Transverse colon (tissue), 3 donors: ENCODE measurements at regions not wholly inside any gene's neighbourhood (a gene's known extent, or its start where the extent isn't known, plus 50 kb on each side); places are given as distances from the start of the nearest gene placed in this dataset.

Source experiments
- EP300 ChIP-seq: sonication (generic); formaldehyde crosslinking; IDR thresholded peaks from one replicate; pipeline ENCODE4 v1.6.1; 2017; ENCODE audit warnings: antibody characterized with exemption, low read depth
- POLR2A ChIP-seq: fragments of 450-650 bp; IDR thresholded peaks from one replicate; pipeline ENCODE4 v1.6.1; 2016; ENCODE audit warnings: antibody characterized with exemption, mild to moderate bottlenecking, moderate library complexity
- TF ChIP-seq, protein P1 (sequence below), 5 experiments: fragments of 200-600 bp in 3 of 5; fragments of 450-650 bp in 2 of 5; sonication (generic) in 3 of 5; IDR thresholded peaks; 1 replicate in 2 of 5; 2 replicates in 3 of 5; pipeline ENCODE4 v1.5.1; 2016 to 2017; ENCODE audit warnings: antibody characterized with exemption in 5 of 5, inconsistent platforms in 3 of 5, mild to moderate bottlenecking in 2 of 5, moderate library complexity in 1 of 5

DNA sequence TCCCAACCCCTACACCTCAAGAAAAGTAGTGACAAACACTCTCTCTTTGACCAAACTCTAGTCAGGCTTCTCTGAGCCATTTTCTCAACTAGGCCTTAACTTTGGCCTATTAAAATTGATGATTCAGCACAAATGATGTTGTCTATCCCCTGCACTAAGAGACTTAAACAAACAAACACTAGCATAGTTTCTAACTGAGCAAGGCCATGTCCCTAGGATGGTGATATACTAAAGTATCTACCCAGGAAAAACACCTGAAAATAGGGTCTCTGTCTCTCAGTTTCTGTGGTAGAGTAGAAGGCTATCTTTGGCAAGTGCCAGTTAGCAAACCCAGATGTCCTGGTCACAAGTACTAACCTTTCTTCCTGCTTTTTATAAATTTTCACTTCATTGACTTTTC lies 219.7 kb upstream of the ANO3 start:
- TF ChIP-seq, protein P1, sequence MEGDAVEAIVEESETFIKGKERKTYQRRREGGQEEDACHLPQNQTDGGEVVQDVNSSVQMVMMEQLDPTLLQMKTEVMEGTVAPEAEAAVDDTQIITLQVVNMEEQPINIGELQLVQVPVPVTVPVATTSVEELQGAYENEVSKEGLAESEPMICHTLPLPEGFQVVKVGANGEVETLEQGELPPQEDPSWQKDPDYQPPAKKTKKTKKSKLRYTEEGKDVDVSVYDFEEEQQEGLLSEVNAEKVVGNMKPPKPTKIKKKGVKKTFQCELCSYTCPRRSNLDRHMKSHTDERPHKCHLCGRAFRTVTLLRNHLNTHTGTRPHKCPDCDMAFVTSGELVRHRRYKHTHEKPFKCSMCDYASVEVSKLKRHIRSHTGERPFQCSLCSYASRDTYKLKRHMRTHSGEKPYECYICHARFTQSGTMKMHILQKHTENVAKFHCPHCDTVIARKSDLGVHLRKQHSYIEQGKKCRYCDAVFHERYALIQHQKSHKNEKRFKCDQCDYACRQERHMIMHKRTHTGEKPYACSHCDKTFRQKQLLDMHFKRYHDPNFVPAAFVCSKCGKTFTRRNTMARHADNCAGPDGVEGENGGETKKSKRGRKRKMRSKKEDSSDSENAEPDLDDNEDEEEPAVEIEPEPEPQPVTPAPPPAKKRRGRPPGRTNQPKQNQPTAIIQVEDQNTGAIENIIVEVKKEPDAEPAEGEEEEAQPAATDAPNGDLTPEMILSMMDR (IDR thresholded peaks at IDR 0.05), result no peak
- TF ChIP-seq EP300 (no peak), POLR2A (no peak)
